ENCODE measurements at regions not wholly inside any gene's neighbourhood (a gene's known extent, or its start where the extent isn't known, plus 50 kb on each side); places are given as distances from the start of the nearest gene placed in this dataset.

DNA sequence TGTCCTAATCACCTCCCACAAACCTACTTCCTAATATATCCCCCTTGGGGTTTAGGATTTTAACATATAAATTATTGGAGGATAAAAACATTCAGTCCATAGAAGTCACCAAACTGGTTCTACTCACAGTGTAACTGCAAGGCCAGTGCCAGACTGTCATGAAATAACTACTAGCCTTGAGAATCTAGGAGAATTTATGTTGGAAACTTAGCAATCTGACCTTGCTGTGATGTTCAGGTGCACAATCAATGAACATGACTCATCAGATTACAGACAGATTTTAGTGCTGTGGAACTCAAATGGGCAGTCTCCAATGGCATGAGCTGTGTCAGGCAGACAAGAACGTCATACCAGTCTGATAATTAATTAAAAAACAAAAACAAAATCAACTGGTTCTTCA is 571.4 kb upstream of the IGFBP3 start:
- H2AFZ ChIP-seq (ENCODE audit: insufficient read depth, low read depth, low read length, poor library complexity, severe bottlenecking), result no peak overlapping the region
- Mint-ChIP-seq H3K4me3 (no peak overlapping the region), H3K27me3 (no peaks in the 10 kb centered on the region), H3K9me3 (ENCODE audit: insufficient read depth) (peaks cover 9% of the 10 kb centered on the region), H3K27ac (no peak overlapping the region), H3K4me1 (no peaks in the 10 kb centered on the region)
- DNase-seq, result no peak
- intact Hi-C loops (cut with micrococcal nuclease), result no loop called here
- ChIA-PET CTCF (no interaction called here), POLR2A (no interaction called here)
- no peak for ATAC-seq (ENCODE audit: low read depth)
- no peak overlapping the region for H3K9ac ChIP-seq (ENCODE audit: low read length)
- WGBS (ENCODE audit: insufficient coverage), result 100% methylated on average over 1 of the region's 1 CpG
- H3K79me2 ChIP-seq (ENCODE audit: control insufficient read depth, insufficient read depth, low read length), result no peaks in the 10 kb centered on the region
- H3K4me1 ChIP-seq (ENCODE audit: control insufficient read depth in 2 of 2, insufficient read depth in 2 of 2, low read length in 2 of 2), result no peaks in the 10 kb centered on the region
- no peak overlapping the region for H3K4me3 ChIP-seq (ENCODE audit: control extremely low read depth in 1 of 5, extremely low read depth in 1 of 5, insufficient read depth in 1 of 5, low read depth in 2 of 5, low read length in 4 of 5)
- no peaks in the 10 kb centered on the region for H3K9me3 ChIP-seq (ENCODE audit: control extremely low read depth in 1 of 3, control insufficient read depth in 2 of 3, insufficient read depth in 1 of 3, low read length in 2 of 3)
- H3K4me2 ChIP-seq (replicated peaks; ENCODE audit: low read depth, low read length, poor library complexity, severe bottlenecking), result no peak overlapping the region
- no peaks in the 10 kb centered on the region for H4K20me1 ChIP-seq (ENCODE audit: control insufficient read depth, insufficient read depth, low read length, poor library complexity, severe bottlenecking)
- no peaks in the 10 kb centered on the region for H3K36me3 ChIP-seq (replicated peaks in 1 of 2; ENCODE audit: control extremely low read depth in 1 of 2, control insufficient read depth in 1 of 2, extremely low read depth in 1 of 2, insufficient read depth in 2 of 2, low read length in 1 of 2)
- H3K27me3 ChIP-seq (replicated peaks in 1 of 4; ENCODE audit: control extremely low read depth in 1 of 4, control insufficient read depth in 3 of 4, insufficient read depth in 4 of 4, low read length in 3 of 4), result no peaks in the 10 kb centered on the region
- no peak for TF ChIP-seq EZH2 (IDR thresholded peaks at IDR 0.05; ENCODE audit: borderline replicate concordance, insufficient read depth, low read depth, low read length, poor library complexity, severe bottlenecking)
- TF ChIP-seq, protein P1, sequence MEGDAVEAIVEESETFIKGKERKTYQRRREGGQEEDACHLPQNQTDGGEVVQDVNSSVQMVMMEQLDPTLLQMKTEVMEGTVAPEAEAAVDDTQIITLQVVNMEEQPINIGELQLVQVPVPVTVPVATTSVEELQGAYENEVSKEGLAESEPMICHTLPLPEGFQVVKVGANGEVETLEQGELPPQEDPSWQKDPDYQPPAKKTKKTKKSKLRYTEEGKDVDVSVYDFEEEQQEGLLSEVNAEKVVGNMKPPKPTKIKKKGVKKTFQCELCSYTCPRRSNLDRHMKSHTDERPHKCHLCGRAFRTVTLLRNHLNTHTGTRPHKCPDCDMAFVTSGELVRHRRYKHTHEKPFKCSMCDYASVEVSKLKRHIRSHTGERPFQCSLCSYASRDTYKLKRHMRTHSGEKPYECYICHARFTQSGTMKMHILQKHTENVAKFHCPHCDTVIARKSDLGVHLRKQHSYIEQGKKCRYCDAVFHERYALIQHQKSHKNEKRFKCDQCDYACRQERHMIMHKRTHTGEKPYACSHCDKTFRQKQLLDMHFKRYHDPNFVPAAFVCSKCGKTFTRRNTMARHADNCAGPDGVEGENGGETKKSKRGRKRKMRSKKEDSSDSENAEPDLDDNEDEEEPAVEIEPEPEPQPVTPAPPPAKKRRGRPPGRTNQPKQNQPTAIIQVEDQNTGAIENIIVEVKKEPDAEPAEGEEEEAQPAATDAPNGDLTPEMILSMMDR (IDR thresholded peaks at IDR 0.05), result no peak
- H3K27ac ChIP-seq (ENCODE audit: low read length in 2 of 2), result no peak overlapping the region

DNA sequence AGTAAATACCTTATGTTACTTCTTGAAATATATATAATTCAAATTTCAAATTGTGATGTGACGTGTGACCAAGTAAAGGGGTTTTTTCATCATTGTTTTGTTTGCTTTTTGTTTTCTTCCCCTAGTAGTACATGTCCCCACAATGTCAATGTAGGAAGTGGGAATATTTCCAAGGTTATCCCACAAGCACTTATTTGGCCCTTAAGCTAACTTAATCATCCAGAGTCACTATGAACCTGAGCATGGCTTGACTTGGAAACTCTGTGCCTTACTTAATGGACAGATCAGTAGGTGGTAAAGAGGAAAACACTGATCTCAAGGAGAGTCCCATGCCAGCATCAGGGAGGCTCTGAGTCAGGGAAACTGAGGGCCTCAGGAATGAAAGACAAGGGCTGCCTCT is 569.3 kb upstream of the IGFBP3 start:
- no peaks in the 10 kb centered on the region for H3K4me1 ChIP-seq (ENCODE audit: control insufficient read depth in 2 of 2, insufficient read depth in 2 of 2, low read length in 2 of 2)
- ChIA-PET POLR2A (no interaction called here), CTCF (no interaction called here)
- Mint-ChIP-seq H3K27me3 (no peaks in the 10 kb centered on the region), H3K4me3 (no peak overlapping the region), H3K4me1 (no peaks in the 10 kb centered on the region), H3K9me3 (ENCODE audit: insufficient read depth) (peaks cover 3% of the 10 kb centered on the region), H3K27ac (no peak overlapping the region)
- H4K20me1 ChIP-seq (ENCODE audit: control insufficient read depth, insufficient read depth, low read length, poor library complexity, severe bottlenecking), result no peaks in the 10 kb centered on the region
- ATAC-seq (ENCODE audit: low read depth) (no peak), DNase-seq (no peak)
- no peak overlapping the region for H3K4me3 ChIP-seq (ENCODE audit: control extremely low read depth in 1 of 5, extremely low read depth in 1 of 5, insufficient read depth in 1 of 5, low read depth in 2 of 5, low read length in 4 of 5)
- H3K27me3 ChIP-seq (replicated peaks in 1 of 4; ENCODE audit: control extremely low read depth in 1 of 4, control insufficient read depth in 3 of 4, insufficient read depth in 4 of 4, low read length in 3 of 4), result no peaks in the 10 kb centered on the region
- H3K79me2 ChIP-seq (ENCODE audit: control insufficient read depth, insufficient read depth, low read length), result no peaks in the 10 kb centered on the region
- no peak overlapping the region for H3K4me2 ChIP-seq (replicated peaks; ENCODE audit: low read depth, low read length, poor library complexity, severe bottlenecking)
- no peak overlapping the region for H3K9ac ChIP-seq (ENCODE audit: low read length)
- no peak for TF ChIP-seq EZH2 (IDR thresholded peaks at IDR 0.05; ENCODE audit: borderline replicate concordance, insufficient read depth, low read depth, low read length, poor library complexity, severe bottlenecking)
- TF ChIP-seq, protein P1 (IDR thresholded peaks at IDR 0.05), result no peak
- no peaks in the 10 kb centered on the region for H3K9me3 ChIP-seq (ENCODE audit: control extremely low read depth in 1 of 3, control insufficient read depth in 2 of 3, insufficient read depth in 1 of 3, low read length in 2 of 3)
- no CpG with 5 or more reads among the region's 1 CpG for WGBS (ENCODE audit: insufficient coverage)
- H3K36me3 ChIP-seq (replicated peaks in 1 of 2; ENCODE audit: control extremely low read depth in 1 of 2, control insufficient read depth in 1 of 2, extremely low read depth in 1 of 2, insufficient read depth in 2 of 2, low read length in 1 of 2), result no peaks in the 10 kb centered on the region
- intact Hi-C loops (cut with micrococcal nuclease), result no loop called here
- no peak overlapping the region for H2AFZ ChIP-seq (ENCODE audit: insufficient read depth, low read depth, low read length, poor library complexity, severe bottlenecking)
- H3K27ac ChIP-seq (ENCODE audit: low read length in 2 of 2), result no peak overlapping the region
